GDM1 (cell line): ENCODE measurements at regions not wholly inside any gene's neighbourhood (a gene's known extent, or its start where the extent isn't known, plus 50 kb on each side); places are given as distances from the start of the nearest gene placed in this dataset.

Experiments used
- DNase-seq: peaks from one replicate; lab custom pipeline; 2025; lab: John Stamatoyannopoulos, UW

DNA sequence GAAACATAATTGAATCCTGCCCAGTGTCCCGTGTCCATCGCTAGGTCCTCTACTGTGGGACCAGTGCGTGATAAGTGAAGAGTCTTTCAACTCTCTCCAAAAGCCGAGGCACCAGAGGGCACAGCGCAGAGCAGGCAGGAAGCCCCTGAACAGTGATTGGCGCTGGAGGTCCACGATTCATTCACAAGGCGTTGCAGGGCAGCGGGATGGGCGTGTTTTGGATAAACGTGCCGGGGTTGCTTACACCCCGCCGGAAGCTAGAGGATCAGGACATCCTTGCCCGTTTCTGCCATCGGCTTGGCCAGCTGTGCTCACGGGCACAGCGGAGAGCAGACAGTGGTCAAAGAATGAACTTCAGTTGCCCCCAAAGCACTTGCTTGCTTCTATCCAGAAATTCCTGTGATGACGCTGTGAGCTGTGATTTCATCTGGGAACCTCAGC is 86.0 kb upstream of the PFKP start:
- DNase-seq: no peak

DNA sequence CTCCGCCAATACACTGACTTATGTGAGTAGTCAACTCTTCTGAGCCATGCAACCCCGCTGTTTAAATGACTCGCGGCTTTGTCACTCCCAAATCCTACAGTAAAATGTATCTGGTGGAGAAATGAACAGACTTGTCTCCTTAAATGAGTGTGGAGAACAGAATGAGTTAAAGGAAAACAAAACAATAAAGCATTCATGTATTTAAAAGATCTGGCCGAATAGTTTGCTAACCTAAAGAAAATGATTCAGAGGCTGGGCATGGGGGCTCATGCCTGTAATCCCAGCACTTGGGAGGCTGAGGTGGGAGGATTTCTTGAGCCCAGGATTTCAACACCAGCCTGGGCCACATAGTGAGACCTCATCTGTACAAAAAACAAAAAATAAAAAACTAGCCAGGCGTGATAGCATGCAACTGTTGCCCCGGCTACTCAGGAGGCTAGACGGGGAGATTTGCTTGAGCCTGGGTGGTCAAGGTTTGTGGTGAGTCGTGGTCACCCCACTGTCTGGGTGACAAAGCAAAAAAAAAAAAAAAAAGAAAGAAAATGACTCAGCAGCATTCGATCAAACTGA is 86.5 kb upstream of the PFKP start:
- DNase-seq: no peak

DNA sequence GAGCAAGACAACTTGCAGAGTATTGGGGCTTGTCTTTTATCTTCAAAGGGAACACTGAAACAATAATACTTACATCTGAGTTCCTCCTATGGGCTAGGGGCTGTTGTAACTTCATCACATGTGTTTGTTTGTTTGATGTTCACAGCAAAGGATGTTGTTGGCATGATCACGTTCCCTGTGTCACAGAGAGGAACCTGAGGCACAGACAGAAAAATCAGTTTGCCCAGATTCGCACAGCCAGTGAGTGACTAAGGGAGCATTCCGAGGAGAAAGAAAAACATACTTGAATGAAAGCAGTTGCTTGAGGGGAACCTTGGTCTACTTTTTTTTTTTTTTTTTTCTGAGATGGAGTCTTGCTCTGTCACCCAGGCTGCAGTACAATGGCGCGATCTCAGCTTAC is 87.2 kb upstream of the PFKP start:
- DNase-seq: no peak

DNA sequence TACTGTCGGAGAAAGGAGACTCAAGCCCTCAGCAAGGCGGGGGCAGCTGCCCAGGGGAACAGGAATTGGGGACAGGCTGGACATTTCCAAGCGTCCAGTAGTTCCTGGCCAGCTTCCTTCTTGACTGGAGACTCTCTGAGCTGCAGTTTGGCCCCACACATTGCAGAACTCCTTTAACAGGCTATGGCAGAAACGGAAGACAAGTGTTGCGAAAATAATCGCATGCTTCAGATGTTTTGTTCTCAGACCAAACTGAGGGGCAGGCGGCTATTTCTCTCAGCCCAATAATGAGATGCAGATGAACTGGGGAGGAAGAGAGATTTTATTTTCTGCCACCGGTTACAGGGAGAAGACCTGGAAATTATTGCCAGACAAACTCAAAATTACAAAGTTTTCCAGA is 88.0 kb upstream of the PFKP start:
- no peak for DNase-seq

DNA sequence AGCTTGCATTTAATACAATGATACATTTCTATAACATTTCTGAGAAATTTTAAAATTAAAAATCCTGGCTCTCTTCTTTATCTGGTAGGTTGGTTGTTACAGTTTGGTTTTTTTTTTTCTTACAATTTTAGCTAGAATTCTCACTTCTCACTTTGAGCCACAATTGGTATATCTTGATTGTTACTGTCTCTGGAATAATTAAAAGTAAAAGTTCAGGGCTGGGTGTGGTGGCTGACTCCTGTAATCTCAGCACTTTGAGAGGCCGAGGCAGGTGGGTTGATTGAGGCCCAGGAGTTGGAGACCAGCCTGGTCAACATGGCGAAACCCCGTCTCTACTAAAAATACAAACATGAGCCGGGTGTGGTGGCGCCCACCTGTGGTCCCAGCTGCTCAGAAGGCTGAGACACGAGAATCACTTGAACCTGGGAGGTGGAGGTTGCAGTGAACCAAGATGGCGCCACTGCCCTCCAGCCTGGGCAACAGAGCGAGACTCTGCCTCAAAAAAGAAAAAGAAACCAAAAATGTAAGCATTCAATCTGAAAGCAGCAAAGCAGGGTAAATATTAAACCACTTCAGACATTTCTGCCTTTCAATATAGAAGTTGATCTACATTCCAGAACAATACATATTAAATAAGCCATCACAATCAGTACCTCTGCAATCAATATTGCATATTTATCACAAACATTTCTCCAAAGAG is 88.6 kb upstream of the PFKP start:
- no peak for DNase-seq

DNA sequence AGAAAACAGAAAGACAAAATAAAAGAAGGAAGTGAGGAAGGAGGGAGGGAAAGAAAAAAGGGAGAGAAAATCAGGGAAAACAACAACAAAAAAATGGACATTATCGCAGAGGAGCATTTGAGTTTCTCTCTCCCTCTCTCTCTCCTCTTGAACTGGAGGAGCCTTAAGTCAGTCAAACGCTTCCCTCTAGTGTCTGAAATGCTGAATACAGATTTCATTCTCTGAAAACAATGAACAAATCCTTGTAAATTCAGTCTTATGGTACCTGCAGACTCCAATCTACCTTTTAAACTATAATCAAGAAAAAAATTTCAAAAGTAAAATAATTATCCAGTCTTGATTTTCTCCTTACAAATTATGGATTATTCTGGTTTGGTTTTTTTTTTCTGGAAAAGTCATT is 89.2 kb upstream of the PFKP start:
- no peak for DNase-seq

DNA sequence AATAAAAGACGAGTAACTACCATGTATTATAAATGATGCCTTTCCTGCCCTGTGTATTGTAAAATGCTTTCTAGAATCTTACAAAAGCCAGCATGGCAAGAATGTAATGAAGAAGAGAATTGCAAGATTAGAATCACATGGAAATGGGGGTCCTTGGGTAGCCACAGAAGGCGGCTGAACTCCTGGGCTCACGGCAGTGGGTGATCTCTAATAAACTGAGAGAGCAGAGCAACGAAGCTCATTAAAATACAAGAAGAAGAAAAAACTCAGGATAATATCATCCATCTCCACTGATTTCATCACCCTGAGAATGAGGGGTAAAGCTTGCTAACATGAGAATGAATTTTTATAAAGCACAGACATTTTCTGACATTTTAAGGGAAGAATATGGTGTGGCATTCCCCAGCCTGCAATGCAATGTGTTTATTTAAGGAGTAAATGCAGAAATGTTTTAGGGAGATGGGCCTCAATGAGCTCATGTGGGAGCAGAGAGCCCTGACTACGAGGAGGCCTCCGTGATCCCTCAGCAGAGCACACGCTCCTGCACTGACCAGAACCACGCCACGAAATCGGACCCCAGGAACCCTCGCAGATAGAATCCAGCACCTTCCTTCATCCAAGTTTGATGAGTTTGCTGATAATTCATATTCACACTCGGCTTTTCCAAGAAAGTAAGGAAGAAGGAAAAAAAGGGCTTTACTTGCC is 92.7 kb upstream of the PFKP start:
- DNase-seq: no peak

DNA sequence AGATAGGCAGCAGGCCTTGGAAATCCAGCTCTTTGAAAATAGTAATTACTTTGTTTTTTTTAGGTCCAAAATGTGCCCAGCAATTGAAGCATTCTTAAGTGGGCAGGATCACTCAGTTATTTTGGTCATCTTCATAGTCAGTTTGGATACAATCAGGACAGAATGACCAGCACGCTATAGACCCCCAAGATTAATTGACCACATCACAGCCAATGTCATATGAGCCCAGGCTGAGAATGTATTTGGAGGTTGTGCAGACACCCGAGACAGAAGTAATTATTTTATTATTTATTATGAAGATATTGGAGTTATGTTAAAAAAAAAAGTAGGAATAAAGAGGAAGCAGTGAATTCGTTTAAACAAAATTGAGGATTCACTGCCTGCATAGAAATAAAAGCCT is 93.3 kb upstream of the PFKP start:
- no peak for DNase-seq

DNA sequence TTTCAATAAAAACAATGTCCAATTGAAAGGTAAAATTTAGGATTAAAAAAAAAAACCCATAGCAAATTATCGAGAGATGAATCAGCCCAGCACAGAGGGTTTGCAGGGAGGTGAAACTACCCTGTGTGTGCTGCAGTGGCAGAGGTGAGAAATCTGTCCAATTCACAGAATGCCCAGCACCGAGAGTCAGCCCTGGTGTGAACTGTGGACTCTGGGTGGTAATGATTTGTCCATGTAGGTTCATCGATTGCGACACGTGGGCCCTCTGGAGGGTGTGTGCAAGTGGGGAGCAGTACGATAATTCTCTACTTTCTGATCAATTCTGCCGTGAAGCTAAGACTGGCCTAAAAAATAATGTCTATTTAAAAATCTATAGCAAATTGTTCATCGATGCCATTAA is 94.5 kb upstream of the PFKP start:
- DNase-seq: no peak

DNA sequence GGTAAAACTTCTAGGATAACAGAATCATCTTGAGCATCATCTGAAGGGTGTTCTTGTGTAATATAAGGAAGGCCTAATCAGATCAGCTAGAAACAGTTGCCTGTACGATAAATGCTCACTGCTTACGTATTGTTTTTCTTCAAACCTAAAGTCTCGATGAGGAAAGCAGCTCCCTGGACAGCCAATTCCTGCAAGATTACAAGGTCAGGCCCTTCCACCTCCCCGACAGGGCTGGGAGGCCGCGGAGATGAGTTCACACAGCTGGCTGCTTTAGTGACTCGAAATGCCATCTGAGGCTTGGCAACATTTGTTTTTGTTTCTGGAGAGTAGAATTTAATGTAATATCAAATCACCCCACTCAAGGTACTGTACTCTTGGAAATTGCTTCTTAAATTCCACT is 95.1 kb upstream of the PFKP start:
- no peak for DNase-seq

DNA sequence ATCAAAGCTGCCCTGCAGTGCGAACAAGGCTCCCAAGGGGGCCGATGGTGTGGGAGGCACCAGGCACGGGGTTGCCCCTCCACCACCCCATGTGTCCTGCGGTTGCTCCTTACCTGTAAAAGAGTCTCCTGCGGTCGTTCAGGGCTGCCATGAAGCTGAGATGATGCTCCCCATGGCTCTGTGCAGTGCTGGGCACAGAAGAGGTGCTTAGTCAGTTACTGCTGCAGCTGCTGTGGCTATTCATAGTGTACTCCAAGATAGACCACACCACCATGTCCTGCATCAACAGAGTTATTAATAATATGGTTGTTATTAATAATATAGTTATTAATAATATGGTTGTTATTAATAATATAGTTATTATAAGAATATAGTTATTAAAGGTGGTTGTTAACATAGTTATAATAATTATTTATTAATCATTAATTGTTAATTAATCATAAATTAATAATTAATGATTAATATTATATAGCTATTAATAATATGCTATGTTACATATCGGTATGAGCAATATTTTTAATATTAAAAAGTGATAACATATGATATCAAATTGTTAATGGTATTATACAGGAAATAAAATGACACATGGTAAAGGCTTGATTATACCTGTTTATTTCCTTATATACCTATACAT is 97.0 kb upstream of the PFKP start:
- no peak for DNase-seq

DNA sequence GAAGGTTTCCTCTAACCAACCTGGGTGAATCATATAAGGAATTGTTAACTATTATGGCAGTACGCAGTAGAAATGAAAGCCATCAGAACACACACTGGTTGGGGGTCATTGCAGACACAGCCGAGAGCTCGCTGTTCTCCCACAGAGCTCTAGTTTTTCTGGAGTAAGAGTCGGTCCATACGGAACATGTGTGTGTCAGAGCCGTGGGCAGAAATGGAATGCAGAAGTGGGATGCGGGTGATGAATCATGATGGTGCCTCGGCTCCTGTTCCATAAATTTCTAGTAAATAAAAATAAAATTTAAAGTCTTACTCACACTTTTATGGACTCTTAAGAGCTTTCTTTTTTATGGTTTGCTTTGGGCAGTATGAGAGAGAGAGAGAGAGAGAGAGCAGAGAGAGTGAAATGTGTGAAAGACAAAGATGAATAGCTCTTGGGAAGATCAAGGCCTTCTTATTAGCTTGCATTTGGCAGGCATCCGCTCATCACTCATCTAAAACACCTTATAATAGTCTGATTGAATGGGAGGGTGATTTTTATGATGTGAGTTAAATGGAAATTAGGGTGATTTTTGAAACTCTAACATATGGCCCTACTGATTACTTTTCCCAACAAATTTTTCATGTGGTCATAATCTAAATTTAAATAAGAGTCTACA is 98.8 kb upstream of the PFKP start:
- no peak for DNase-seq

DNA sequence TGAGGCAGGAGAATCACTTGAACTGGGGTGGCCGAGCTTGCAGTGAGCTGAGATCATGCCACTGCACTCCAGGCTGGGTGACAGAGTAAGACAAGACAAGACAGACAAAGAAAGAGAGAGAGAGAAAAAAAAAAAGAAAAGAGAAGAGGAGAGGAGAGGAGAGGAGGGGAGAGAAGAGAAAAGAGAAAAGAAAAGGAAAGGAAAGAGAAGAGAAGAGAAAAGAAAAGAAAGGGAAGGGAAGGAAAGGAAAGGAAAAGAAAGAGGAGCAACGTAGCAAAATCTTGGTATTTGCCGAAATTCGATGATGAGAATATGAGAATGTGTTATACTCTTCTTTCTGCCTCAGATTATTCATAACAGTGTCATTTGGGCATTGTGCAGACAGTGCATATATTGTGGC is 101.2 kb upstream of the PFKP start:
- no peak for DNase-seq

DNA sequence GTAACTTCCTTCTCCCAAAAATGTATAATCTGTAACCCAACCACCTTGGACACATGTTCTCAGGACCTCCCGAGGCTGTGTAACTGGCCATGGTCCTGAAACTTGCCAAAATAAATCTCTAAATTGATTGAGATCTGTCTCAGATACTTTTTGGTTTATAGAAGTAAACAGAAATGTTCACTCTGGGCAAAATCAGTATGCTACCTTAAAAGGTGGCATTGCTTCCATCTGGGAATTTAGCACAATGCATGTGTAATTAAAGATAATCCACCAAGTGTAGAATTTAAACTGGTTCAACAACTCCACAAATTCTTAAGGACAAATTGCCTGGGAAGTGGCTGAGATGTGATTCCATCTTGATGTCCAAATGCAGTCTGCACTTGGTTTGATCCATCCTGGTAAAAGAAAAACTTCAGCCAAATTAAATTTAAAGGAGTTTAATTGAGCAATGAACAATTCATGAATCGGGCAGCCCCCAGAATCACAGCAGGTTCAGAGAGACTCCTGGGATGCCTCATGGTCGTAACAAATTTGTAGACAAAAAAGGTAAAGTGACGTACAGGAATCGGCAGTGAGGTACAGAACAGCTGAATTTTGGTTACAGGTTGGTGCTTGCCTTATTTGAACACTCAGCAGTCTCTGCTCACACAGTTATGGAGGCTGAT is 102.6 kb upstream of the PFKP start:
- no peak for DNase-seq

DNA sequence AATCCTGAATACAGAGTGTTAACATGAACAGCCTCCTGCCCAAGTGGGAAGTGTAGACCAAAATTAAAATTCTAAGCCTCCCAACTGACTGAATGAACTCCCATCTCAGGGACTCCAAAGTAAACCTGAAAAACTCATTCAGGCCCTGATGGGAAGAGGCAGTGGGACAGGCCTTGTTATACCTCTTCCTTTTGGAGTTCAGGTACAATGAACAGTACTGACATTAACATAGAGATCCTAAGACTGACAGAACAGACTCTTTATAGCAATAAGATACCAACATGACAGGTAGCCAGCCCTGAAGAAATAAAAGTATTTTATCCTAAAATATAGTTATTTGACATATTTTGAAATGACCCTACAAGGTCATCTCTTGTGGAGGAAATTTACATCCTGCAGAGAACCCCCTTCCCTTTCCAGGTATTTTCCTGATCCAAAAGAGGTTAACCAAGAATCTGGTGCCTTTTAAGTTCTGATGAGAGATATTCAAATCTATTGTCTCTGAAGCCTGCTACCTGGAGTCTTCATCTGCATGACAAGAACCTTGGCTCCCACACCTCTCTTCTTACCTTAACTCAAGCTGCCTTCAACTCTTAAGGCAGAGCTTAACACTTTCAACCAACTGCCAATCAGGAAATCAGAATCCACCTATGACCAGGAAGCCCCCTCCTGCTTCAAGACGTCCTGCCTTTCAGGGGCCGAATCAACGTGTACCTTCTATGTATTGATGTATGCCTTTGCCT is 103.3 kb upstream of the PFKP start:
- no peak for DNase-seq

DNA sequence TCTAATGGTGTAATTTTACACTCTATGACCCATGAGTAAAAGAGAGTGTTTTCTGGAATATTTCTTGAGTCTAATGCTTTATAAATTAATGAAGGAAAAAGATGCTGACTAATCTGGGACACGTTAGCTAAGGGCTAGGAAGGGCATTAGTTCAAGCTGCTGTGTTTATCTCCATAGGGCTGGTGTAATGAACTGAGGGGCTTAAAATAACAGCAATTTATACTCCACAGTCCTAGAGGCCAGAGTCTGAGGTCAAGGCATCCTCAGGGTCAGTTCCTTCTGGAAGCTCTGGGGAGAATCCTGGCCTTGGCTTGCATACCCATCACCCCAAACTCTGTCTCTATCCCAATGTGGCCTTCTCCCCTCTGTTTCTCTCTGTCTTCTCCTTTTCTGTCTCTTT is 105.2 kb upstream of the PFKP start:
- DNase-seq: no peak

DNA sequence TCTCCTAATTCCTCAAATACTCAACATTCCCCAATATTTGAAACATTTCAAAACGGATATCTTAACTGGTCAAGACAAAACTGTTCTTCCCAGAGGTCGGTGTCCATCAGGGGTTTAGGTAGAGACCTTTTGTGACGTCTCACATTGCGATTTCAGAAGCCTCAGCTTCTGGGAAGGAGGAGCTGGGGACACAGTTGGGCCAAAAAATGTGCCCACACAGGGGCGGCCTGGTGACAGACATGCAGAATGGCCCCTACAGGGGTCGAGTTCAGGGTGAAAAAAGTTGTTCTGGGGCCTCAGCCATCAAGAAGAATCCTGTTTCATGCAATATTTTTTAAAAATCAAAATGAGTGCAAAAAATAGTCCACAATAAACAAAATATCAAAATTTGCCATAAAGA is 108.7 kb upstream of the PFKP start:
- DNase-seq: no peak

DNA sequence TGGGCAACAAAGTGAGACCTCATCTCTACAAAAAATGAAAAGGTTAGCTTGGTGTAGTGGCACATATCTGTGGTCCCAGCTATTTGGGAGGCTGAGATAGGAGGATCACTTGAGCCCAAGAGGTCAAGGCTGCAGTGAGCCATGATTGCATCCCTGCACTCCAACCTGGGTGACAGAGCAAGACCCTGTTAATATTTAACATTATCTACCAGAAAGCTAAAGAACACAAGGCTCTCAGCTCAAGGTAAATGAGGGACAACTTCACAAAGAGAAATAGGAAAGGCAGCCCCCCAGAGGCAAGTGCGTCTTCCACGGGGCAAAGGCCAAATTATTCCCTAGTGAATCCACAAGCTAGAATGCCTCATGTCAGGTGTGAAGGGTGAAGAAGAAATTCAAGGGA is 109.6 kb upstream of the PFKP start:
- DNase-seq: no peak

DNA sequence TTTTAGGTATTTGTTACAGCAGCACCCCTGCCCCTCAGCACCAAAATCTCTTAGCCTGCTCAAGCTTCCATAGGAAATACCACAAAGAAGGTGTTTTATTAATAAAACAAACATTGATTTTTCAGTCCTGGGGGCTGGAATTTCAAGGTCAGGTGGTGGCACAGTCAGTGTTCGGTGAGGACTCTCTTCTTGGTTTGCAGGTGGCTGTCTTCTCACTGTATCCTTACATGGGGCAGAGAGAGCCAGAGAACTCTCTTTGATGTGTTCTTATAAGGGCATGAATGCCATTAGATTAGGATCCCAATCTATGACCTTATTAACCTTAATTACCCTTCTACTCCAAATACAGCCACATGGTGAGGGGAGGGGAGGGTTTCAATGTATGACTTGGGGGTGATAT is 112.3 kb upstream of the PFKP start:
- DNase-seq: no peak

DNA sequence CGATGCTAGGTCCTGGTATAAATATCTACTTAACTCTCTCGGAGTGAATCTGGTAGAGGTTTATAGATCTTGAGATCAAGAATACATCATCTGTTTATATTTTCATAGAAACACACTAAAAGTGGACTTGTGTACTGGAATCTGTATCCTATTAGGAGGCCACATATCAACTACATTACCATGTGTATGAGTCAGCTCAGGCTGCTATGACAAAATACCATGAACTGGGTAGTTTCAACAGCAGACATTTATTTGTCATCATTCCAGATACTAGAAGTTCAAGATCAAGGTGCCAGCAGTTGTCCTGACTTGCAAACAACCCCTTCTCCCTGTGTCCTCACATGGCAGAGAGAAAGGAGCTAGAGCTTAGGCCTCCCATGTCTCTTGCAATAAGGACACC is 113.9 kb upstream of the PFKP start:
- DNase-seq: no peak

DNA sequence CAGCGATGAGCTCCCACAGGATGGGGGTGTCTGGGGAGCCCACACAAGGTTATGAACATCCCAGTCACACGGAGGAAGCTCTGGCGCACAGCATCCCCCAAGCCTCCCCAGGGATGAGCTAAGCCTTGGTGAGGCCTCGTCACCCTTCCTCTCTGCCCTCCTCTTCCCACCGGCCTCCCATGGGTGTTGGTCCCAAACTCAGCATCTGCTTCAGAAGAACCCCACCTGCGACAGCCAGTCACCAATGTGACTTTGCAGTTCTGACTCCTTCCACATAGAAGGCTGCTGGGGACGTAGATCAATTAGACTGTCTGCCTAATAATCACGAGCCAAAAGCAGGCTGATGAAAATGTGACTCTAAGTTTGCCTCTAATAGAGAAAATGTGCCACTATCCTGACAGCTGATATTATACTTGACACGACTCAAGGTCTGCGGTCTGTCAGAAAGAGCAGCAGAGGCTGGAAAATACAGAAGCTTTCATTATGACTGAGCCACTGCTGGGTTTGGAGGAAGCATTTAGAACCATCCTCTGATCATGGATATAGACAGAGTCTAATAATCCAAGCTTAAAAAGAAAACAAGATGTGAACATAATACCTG is 116.0 kb upstream of the PFKP start:
- DNase-seq: no peak
